HG03045 (cell line): ENCODE measurements at regions not wholly inside any gene's neighbourhood (a gene's known extent, or its start where the extent isn't known, plus 50 kb on each side); places are given as distances from the start of the nearest gene placed in this dataset.
A peak's percentile ranks its signal among the peaks of the same experiment; 100 is the strongest.

Experiments
- ATAC-seq: cut with Tn5 transposase; IDR thresholded peaks from one replicate; pipeline ENCODE4 v1.9.1; 2021; ENCODE audit warnings: mild to moderate bottlenecking, moderate library complexity; ENCODE audit not compliant: unreplicated experiment

DNA sequence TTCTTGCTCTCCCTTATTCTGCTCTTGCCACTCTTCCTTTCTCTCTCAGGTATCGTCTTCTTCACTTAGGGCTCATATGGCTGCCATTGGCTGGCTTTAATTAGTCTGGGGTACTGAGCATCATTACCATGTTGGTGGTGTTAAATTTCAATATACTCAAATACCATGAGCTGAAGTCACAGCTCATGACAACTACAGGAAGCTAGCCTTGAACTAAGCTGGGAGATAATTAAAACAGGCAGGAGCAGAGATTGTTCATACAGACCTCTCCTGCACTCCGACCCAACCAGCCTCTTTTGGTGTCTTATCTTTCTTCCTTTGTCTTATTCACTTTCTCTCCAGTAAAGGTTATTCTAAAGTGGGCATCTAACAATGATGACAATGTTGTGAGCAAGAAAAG lies 130.9 kb upstream of the BLID start:
- no peak for ATAC-seq

DNA sequence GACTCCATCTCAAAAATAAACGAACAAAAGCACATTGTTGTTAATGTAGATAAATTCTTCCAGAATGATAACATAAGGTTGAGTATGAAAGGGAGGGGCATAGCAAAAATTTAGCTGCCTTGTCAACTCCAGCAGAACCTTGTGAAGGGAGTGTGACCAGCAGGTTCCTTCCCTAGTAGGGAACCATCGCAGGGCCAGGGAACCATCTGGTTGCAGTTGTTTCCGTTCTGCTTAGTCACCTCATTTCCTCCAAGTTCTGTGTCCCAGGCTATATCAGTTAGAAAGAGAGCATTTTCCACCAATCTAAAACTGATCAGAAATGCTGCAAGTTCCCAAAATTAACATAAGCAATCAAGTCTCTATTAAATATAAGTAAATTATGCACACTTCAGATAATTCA lies 126.7 kb upstream of the BLID start:
- ATAC-seq = no peak

DNA sequence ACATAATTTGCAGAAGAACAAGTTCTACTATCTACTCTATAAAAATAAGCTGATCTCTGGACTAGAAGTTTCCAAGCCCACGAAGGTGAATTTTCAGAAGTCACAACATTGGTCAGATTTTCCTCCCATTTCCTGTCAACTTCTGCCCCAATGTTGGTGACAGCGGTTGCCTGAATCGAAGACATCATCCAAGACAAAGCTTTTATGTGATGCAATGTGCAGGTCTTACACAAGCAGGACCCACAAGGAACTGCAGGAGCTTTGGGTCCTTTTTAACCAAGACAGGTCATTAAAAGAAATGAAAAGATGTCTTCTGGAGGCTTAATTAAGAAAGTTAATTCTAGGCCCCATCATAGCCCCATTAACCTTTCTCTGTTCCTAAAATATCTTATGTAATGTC lies 125.6 kb upstream of the BLID start:
- ATAC-seq = no peak

DNA sequence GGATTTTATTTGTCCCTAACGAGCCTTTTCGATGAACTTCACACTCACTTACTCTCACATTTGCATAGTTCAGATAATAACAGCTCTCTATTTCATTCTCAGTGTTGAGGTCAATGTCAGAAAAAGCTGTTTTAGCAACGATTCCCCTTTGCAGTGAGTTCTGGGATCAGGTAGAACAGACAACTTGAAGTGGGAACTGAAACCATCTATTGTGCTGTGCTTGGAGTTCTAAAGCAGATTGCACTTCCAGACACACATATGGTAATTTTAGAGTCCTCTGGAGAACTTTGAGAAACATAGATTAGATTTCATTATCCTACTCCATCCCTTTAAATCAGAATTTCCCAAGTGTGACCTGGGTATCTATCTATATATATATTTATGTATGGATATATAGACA lies 124.6 kb upstream of the BLID start:
- ATAC-seq = no peak

DNA sequence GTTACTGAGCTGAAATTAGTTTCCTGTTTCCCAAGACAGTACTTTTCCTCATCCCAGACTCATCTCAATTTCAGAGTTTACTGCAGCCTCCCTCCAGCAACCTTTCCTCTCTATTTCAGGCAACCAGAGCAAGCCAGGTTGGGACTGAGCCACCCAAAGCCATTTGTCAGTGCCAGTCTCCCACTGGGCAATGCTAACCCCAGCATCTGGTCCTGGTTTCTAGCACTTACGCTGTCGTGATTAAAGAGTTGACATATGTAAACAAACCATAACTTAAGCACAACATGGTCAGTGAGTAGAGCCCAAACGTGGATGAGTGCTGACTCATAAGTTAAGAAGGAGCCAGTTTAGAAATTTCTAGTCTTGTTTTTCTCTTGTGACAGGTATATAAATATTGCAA lies 119.6 kb upstream of the BLID start:
- no peak for ATAC-seq

DNA sequence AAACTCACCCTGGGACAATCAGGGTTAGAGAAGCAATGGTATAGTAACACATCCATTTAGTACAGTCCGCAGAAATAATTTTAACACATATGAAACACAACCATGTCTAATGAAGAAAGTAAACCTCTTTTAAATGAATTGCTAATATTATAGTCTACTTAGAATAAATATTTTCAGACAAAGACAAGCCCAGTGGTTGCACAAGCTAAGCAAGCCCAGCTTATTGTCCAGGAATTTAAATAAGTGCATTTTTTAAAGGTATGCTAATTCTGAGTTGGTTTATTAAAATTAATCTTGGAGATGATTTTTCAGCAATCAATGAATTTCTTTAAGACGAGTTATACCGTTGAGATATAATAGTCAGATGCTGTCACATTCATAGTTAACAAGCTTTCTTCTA lies 118.8 kb upstream of the BLID start:
- no peak for ATAC-seq

DNA sequence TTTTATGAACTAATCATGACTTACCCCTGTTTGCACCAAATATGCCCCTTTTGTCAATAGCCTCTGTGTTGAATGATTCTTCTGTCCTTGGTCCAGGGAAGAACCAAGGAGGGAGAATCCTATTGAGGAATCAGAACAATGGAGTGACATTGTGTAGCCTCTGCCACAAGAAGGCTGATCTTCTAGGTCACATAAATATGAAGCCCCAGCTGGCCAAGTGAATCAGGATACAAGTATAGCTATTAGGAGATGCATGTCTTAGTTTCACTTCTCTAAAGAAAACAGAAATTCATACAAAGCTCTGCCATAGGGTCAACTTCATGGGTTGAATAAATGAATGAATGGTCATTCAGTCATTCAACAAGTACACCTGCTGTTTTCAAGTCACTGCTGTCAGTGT lies 118.2 kb upstream of the BLID start:
- no peak for ATAC-seq

DNA sequence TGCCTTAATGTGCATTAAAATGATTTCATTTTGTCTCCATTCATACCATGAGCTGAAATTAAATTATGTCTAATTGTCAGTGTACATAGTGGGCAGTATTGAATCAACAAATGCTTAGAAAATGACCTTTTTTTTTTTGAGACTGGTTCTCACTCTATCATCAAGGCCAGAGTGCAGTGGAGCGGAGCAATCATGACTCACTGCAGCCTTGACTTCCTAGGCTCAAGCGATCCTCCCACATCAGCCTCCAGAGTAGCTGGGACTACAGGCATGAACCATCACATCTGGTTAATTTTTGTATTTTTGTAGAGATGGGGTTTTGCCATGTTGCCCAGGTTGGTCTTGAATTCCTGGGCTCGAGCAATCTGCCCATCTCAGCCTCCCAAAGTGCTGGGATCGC lies 117.0 kb upstream of the BLID start:
- no peak for ATAC-seq

DNA sequence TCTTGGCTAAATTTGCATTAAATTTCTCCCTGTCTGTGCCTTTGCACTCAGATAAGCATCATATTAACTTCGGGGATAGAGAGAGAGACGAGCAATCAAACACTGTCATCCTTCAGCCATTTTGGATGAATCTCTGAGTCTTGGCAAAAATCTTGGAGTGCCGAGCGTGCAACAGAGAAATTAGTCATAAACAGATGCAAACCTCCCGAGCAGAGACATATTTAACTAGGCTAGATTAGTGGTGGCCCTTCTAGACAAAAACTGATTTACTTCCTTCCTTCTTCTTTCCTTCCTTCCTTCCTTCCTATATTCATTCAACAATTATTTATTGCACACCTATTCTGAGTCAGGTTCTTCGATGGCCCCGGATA lies 114.4 kb upstream of the BLID start:
- no peak for ATAC-seq

DNA sequence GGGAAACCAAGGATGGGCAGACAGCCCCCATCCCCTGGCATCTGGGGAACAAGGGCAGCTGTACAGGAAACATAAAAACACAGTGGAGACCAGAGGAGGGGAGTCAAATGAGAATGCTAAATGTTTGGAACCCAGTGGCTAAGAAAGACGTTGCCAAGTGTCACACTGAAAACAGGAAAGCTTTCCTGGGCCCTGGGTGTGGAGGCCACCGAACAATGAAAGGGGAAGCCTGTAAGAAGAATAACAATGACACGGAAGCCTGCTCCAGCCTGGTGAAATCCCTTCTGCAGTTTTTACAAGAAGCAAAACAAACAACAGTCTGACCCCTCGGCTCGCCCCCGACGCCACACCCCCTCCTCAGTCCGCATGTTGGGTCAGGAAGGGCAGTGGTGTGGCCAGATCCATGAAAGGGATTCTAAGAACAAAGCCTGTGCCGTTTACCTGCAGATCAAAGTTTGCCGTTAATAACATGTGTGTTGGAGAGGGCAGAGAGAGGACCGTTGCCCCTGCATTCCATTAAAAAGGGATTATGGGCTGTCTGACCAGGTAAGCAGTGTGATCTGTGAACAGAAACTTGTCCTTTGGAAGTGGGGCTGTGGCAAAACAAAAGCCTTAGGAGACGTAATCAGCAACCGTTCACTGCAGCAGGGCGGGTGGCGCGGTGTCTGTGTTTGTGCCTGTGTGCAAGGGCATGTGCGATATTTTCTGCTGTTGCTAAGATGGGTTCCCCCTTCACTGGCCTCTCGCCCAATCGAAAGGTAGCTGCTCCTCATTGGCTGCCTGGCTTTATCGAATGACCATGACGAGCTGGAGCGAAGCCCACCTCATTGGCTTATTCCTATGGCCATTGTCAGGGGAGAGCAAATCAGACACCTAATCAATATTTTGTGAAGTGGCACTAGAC lies 113.7 kb upstream of the BLID start:
- ATAC-seq = no peak

DNA sequence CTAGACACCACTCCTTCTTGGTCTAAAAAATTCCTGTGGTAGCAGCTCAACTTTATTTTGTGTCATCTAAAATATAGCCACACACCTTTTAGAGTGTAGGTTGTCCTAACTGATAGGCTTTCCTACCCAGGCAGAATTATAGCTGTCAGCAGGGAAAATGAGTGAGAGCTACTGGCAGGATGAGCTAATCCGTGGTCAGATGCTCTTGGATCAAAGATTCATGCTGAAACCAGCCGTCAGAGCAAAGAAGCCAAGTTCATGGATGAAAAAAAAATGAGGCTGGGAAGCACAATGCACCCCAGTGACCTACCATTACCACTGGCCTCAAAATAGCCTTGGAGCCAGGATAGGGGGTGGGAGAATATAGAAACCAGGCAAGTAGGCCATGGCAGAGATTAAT lies 113.1 kb upstream of the BLID start:
- ATAC-seq = no peak

DNA sequence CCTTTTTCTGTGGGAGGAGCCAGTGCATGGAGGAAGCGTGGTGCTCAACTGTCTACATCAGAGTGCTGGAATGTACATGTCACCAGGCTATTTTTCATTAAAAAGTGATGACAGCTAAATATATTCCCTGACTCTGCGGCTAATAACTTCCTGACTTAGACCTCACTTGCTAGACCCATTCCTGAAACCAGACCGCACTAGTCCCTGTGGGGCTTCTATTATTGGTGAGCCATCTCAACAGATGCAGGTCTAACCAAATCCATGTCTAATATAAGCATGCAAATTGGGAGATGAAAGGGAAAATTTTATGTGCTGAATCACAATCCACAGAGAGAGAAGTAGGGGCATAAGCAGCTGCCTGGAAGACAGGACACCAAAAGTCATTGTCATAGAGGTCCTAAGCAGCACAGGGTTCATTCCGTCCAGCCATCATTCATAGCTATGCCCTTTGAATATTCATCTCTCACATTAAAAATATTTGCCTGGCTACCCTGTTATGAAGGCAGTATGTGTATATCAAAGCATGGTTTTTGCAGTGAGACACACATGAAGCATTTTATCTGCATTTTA lies 110.9 kb upstream of the BLID start:
- ATAC-seq = no peak

DNA sequence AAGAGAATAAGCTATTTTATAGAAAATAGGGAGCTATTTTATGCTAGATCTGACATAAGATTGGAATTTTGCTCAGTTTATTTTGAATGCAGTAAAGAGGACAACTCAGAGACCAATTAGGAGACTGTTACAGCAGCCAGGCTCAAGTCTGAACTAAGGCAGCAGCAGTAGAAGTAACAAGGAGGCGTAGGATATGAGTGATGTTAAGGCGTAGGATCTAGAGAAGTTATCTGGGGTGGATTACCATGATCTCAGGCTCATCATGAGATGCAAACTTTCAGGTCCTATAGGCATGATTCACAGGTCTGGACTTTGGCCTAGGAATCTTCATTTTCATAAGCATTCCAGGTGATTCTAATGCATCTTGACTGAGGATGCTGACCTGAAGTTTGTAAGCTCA lies 108.9 kb upstream of the BLID start:
- ATAC-seq = no peak

DNA sequence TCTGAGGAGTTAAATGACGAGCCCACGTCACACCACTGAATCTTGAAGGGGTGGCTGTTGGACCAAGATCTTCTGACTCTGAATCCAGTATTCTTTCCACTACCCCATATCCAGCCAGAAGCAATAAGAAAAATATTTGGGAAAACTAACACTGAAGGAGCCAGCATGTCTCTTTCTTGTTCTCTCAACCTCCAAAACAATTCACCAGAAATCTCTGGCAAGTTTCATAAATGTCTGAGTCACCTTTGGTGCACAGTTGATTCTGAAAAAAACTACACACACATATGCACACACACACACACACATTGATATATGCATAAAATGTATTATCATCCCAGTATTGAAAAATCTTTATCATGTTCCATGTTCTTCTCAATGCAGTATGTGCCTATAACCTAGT lies 104.3 kb upstream of the BLID start:
- ATAC-seq = no peak

DNA sequence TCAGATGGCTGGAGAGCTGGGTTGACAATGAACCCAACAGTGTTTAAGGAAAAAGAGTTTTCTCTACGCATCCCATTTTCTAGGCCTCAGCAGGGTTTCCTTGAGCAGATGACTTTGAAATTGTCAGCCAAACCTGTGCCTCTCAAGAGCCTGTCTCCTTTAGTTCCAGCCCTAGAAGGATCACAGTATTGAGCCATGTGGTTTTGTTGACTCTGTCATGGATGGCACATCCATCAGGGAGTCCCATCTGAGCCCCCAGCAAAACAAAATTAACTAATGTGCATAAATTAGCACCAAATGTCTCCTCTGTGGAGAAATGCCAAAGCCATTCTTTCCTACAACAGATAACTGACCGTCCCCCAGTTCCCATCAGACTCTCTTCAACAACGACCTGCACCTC lies 103.8 kb upstream of the BLID start:
- no peak for ATAC-seq

DNA sequence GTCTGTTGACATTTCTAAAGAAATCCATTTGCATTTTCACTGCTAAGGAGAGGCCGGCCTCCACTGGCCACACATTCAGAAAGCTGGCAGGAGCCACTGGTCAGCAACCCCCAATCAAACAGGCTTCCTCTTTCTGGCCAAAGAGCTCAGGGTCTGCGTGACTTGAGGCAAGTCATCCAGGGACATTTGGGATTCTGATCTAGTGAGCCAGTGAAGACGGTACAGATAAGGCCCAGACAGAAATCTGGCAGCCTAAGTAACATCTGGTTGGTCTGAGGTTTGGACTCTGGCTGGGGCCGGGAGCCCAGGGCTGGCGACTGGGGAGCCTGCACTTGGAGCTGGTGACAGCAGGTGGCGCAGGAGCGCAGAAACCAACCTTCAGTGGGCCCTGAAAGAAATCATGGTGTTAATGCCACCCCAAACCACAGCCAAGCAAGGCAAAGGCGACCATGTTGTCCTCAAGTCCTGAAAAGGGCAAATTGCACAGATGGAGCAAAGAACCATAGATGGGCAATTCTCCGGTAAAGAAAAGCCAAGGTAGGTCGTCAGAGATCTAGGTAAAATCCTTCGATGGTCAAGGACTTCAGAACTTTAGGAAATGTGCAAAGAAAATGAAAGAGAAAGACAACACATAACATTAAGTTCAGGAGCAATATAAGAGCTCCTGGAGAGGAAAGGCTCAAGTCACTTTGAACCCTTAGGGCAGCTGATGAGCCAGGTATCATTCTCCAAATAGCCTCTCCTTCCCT lies 99.4 kb upstream of the BLID start:
- ATAC-seq = peak; percentile 73

DNA sequence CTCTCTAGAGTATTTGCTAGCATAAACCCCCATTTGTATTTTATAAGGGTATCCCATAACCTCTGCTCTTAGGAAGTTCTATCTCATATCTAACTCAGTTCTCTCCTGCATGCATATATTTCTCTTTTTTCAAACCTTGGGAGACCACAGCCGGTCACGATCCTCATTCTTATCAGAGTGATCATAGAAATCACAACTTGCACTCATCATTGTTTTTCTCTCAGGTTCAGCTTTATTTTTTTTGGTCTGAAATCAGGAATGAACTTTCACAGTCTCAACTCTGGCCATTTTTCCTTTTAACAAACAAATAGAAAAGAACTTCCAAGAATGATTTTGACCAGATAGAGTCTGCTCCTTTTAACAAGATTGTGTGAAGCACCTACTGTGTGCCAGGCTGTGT lies 98.6 kb upstream of the BLID start:
- ATAC-seq = no peak

DNA sequence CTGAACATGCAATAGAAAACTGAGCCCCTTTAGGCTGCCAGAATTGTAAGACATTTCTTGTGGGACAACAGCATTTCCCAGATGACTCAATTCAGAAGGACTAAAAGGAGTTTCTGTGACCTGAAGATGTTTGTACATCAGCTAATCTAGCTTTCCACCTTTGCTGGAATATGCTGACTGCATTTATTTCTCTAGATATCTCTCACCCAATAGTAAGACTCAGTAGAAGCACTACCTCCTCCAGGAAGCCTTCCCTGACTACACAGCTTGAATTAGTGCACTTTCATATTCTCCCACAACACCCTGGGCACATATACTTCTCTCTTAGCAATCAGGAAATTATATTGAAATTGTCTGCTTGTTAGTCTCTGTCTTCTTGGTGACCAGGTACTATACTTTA lies 98.1 kb upstream of the BLID start:
- no peak for ATAC-seq

DNA sequence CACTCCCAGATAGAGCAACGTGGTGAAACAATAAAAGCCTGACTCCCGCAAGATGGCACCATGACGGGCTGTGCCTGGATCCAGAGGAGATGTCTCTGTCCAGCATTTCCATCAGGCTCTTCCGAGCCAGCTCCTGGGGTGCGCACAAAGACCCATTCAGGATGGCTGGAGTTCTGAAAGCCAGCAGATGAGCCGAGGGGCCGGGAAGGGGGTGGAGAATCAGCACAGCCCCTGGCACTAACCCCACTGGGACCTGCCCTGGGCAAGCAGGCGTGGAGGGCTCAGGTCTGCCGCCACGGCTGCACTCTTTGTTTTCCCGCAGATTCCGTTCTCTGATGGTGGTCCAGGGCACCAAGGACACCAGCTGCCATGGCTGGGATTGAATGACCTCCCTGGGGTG lies 97.2 kb upstream of the BLID start:
- no peak for ATAC-seq

DNA sequence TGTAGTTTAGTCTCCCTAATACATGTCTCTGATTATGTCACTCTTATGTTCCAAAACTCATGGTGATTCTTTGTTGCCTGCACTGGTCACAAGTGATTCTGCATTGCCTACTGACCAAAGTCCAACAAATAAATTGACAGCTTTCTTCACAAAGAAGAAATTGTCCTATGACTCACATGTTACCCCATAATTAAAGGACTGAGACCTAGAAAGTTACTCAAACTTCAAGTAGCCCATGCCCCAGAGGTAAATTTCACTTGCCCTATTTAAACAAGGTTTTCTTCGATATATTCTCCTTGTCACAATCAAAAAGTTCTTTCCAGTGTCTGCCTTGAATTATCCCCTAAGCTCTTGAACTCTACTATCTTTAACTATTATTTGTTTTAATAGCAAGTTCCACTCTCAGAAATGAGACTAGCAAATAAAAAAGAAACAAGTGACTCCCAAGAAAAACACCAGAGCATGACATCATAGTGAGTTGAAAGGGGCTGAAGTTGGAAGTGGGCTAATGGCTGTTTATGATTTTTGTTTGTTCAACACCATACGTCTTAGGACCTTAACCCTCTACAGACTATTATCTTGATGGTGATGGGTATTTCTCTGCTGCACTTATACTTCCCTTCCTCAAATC lies 94.5 kb upstream of the BLID start:
- ATAC-seq = no peak

DNA sequence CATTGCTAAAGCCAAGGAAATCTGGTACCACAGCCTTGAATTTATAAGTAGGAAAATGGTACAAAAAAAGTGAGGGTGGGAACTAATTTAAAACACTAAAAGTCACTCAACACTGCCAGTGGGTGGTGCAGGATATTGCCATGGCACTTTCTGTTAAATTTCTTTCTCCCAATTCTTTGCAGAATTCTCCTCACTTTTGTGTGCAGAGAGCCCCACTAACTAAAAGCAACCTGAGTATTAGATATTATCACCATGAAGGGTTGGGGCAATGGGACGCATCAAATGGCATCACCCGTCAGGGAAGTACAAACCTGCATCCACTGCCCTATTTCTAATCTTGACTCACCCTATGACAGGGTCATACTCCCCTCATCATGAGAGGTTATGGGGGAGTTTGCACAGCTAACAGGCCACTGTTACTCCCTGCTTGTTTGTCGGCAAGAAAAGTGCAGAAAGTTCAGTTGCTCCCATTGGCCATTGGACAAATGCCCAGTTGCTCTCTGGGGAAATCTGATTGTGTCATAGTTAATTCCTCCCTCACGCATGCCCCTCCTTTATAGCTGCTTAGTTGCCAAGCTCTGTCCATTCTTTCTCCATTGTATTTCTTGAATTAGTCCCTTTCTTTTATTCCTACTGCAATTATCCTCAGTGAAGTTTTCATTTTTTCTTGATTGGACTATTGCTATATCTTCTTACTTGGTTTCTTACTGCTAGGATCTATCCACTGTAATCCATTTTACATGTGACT lies 93.8 kb upstream of the BLID start:
- ATAC-seq = no peak
